ENCODE measurements at regions not wholly inside any gene's neighbourhood (a gene's known extent, or its start where the extent isn't known, plus 50 kb on each side); places are given as distances from the start of the nearest gene placed in this dataset.

DNA sequence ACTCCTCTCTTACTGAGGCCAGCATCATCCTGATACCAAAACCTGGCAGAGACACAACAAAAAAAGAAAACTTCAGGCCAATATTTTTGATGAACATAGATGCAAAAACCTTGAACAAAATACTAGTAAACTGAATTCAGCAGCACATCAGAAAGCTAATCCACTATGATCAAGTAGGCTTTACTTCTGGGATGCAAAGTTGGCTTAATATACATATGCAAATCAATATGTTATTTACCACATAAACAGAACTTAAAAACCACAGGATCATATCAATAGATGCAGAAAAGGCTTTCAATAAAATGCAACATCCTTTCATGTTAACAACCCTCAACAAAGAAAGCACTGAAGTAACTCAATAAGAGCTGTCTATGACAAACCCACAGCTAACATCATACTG lies 414.5 kb upstream of the MCTP2 start:
- no peaks in the 10 kb centered on the region for H3K4me1 ChIP-seq (ENCODE audit: insufficient read depth)
- no peak overlapping the region for H3K4me2 ChIP-seq
- no peaks in the 10 kb centered on the region for H4K20me1 ChIP-seq (ENCODE audit: insufficient read depth, poor library complexity, severe bottlenecking)
- no peak overlapping the region for H3K4me3 ChIP-seq
- H3K9me2 ChIP-seq (replicated peaks; ENCODE audit: insufficient read depth) = no peaks in the 10 kb centered on the region
- no peak overlapping the region for H2AFZ ChIP-seq
- H3K27me3 ChIP-seq = no peaks in the 10 kb centered on the region
- DNase-seq (ENCODE audit: low spot score) = no peak
- H3K79me2 ChIP-seq = no peaks in the 10 kb centered on the region
- TF ChIP-seq EZH2phosphoT487 (IDR thresholded peaks at IDR 0.05; ENCODE audit: low read depth, severe bottlenecking, unreplicated experiment) = no peak
- TF ChIP-seq EZH2 (IDR thresholded peaks at IDR 0.05; ENCODE audit: borderline replicate concordance) = no peak
- TF ChIP-seq, protein P1, sequence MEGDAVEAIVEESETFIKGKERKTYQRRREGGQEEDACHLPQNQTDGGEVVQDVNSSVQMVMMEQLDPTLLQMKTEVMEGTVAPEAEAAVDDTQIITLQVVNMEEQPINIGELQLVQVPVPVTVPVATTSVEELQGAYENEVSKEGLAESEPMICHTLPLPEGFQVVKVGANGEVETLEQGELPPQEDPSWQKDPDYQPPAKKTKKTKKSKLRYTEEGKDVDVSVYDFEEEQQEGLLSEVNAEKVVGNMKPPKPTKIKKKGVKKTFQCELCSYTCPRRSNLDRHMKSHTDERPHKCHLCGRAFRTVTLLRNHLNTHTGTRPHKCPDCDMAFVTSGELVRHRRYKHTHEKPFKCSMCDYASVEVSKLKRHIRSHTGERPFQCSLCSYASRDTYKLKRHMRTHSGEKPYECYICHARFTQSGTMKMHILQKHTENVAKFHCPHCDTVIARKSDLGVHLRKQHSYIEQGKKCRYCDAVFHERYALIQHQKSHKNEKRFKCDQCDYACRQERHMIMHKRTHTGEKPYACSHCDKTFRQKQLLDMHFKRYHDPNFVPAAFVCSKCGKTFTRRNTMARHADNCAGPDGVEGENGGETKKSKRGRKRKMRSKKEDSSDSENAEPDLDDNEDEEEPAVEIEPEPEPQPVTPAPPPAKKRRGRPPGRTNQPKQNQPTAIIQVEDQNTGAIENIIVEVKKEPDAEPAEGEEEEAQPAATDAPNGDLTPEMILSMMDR (IDR thresholded peaks at IDR 0.05; ENCODE audit: poor library complexity) = no peak
- H3K9me3 ChIP-seq (ENCODE audit: low read depth) = no peaks in the 10 kb centered on the region
- no peaks in the 10 kb centered on the region for H3K36me3 ChIP-seq (replicated peaks; ENCODE audit: insufficient read depth, low read depth)
- no peak overlapping the region for H3K27ac ChIP-seq

GRCh38 chr15:93811305-93811704 lies 420.1 kb upstream of the MCTP2 start:
- Histone ChIP-seq H3K36me3 (replicated peaks; ENCODE audit: insufficient read depth, low read depth) (no peaks in the 10 kb centered on the region), H3K4me3 (no peak overlapping the region), H3K4me2 (no peak overlapping the region), H3K27me3 (peaks cover 4% of the 10 kb centered on the region), H3K9me3 (ENCODE audit: low read depth) (no peaks in the 10 kb centered on the region), H3K4me1 (ENCODE audit: insufficient read depth) (no peaks in the 10 kb centered on the region), H3K9me2 (replicated peaks; ENCODE audit: insufficient read depth) (no peaks in the 10 kb centered on the region), H2AFZ (no peak overlapping the region), H3K79me2 (no peaks in the 10 kb centered on the region), H3K27ac (no peak overlapping the region), H4K20me1 (ENCODE audit: insufficient read depth, poor library complexity, severe bottlenecking) (no peaks in the 10 kb centered on the region)
- 73% methylated on average over 5 of the region's 5 CpGs for WGBS (ENCODE audit: low lambda C conversion rate, missing lambda C conversion rate)
- TF ChIP-seq EZH2phosphoT487 (IDR thresholded peaks at IDR 0.05; ENCODE audit: low read depth, severe bottlenecking, unreplicated experiment) (no peak), EZH2 (IDR thresholded peaks at IDR 0.05; ENCODE audit: borderline replicate concordance) (no peak)
- TF ChIP-seq, protein P1 (IDR thresholded peaks at IDR 0.05; ENCODE audit: poor library complexity) = no peak
- DNase-seq (ENCODE audit: low spot score) = no peak

DNA sequence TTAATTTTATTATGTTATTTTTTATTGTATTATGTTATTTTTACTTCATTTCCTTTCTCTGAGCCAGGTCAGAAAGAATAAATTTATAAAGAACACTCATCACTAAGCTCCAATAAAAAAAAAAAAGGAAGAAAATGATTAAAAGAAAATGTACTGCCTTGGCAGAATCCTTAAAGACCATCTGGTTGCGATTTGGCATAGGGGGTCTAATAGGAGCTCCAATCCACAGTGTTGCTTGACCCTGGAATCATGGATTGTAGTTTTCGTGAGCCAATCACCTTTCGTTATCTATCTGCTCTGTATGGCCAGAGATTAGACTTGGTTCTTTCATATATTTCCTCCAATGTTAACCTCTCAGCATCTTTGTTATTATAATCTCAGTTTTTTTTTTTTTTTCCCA lies 421.8 kb upstream of the MCTP2 start:
- no peaks in the 10 kb centered on the region for H3K9me3 ChIP-seq (ENCODE audit: low read depth)
- no peaks in the 10 kb centered on the region for H3K36me3 ChIP-seq (replicated peaks; ENCODE audit: insufficient read depth, low read depth)
- no peak overlapping the region for H3K4me3 ChIP-seq
- H2AFZ ChIP-seq = no peak overlapping the region
- H4K20me1 ChIP-seq (ENCODE audit: insufficient read depth, poor library complexity, severe bottlenecking) = no peaks in the 10 kb centered on the region
- no peak overlapping the region for H3K4me2 ChIP-seq
- H3K4me1 ChIP-seq (ENCODE audit: insufficient read depth) = no peaks in the 10 kb centered on the region
- H3K9me2 ChIP-seq (replicated peaks; ENCODE audit: insufficient read depth) = no peaks in the 10 kb centered on the region
- no peak overlapping the region for H3K27ac ChIP-seq
- H3K27me3 ChIP-seq = peaks cover 4% of the 10 kb centered on the region
- DNase-seq (ENCODE audit: low spot score) = no peak
- WGBS (ENCODE audit: low lambda C conversion rate, missing lambda C conversion rate) = 73% methylated on average over 3 of the region's 3 CpGs
- TF ChIP-seq, protein P1 (IDR thresholded peaks at IDR 0.05; ENCODE audit: poor library complexity) = no peak
- TF ChIP-seq EZH2phosphoT487 (IDR thresholded peaks at IDR 0.05; ENCODE audit: low read depth, severe bottlenecking, unreplicated experiment) = no peak
- no peak for TF ChIP-seq EZH2 (IDR thresholded peaks at IDR 0.05; ENCODE audit: borderline replicate concordance)
- H3K79me2 ChIP-seq = no peaks in the 10 kb centered on the region

All from hepatocyte (in vitro differentiated cells).